AG04449 (cell line): ENCODE measurements at regions not wholly inside any gene's neighbourhood (a gene's known extent, or its start where the extent isn't known, plus 50 kb on each side); places are given as distances from the start of the nearest gene placed in this dataset.

ENCODE experiments used
- CTCF ChIA-PET: fragments of 350-600 bp; formaldehyde crosslinking; extraction: SDS; loops from one replicate; lab custom pipeline; 2021; ENCODE audit warnings: antibody characterized with exemption; lab: Yijun Ruan, JAX
- POLR2A ChIA-PET: fragments of 400-600, 350-600 bp; formaldehyde crosslinking; extraction: SDS; loops from one replicate; lab custom pipeline; 2020; ENCODE audit warnings: antibody characterized with exemption, inconsistent platforms; lab: Yijun Ruan, JAX
- DNase-seq: peaks from one replicate; pipeline ENCODE4 v3.0.0-alpha.2; 2010; ENCODE audit warnings: low read depth, low spot score
- H3K4me3 ChIP-seq: 2 replicates; pipeline ENCODE4 v1.5.1; 2011; ENCODE audit warnings: low read depth, mild to moderate bottlenecking, control low read depth, low read length
- CTCF ChIP-seq: IDR thresholded peaks from one replicate; pipeline ENCODE4 v1.5.1; 2011; ENCODE audit warnings: mild to moderate bottlenecking, moderate library complexity, low read length, control low read depth, inconsistent platforms; ENCODE audit not compliant: insufficient read depth; ENCODE audit errors: missing control alignments

- CTCF ChIA-PET: interaction anchor here (1.0 kb wide), 1 partner anchor 19 kb away, joined by 3 read pairs; no protein-coding TSS in a partner anchor
- no peak overlapping the region for H3K4me3 ChIP-seq
- DNase-seq: no peak
- TF ChIP-seq CTCF: no peak
- POLR2A ChIA-PET: no interaction called here
Observed at GRCh38 chr6:169849396-169849795, 98.0 kb downstream of the ERMARD start.

GRCh38 chr6:169848946-169849345, 97.5 kb downstream of the ERMARD start:
- no peak for TF ChIP-seq CTCF
- H3K4me3 ChIP-seq: no peak overlapping the region
- DNase-seq: no peak
- POLR2A ChIA-PET: no interaction called here
- CTCF ChIA-PET: no interaction called here

- CTCF ChIA-PET: no interaction called here
- TF ChIP-seq CTCF: no peak
Observed at GRCh38 chr6:169847901-169848311, 96.5 kb downstream of the ERMARD start.

GRCh38 chr6:169847141-169847674, 95.8 kb downstream of the ERMARD start:
- TF ChIP-seq CTCF: no peak
- ChIA-PET CTCF (no interaction called here), POLR2A (no interaction called here)
- DNase-seq: no peak
- no peak overlapping the region for H3K4me3 ChIP-seq

More at GRCh38 chr6:169847901-169848311, 96.5 kb downstream of the ERMARD start:
- no peak overlapping the region for H3K4me3 ChIP-seq
- DNase-seq: no peak
- POLR2A ChIA-PET: no interaction called here

GRCh38 chr6:169846286-169847056, 95.0 kb downstream of the ERMARD start:
- no peak overlapping the region for H3K4me3 ChIP-seq
- no peak for DNase-seq
- no peak for TF ChIP-seq CTCF
- ChIA-PET CTCF (no interaction called here), POLR2A (no interaction called here)
